A204.1 (cell line): ENCODE measurements at regions not wholly inside any gene's neighbourhood (a gene's known extent, or its start where the extent isn't known, plus 50 kb on each side); places are given as distances from the start of the nearest gene placed in this dataset.

ENCODE experiments used
- FAIRE-seq: peaks from 2 replicates; lab custom pipeline; 2012; peaks lifted over from hg19 to GRCh38; lab: Jason Lieb, UNC

DNA sequence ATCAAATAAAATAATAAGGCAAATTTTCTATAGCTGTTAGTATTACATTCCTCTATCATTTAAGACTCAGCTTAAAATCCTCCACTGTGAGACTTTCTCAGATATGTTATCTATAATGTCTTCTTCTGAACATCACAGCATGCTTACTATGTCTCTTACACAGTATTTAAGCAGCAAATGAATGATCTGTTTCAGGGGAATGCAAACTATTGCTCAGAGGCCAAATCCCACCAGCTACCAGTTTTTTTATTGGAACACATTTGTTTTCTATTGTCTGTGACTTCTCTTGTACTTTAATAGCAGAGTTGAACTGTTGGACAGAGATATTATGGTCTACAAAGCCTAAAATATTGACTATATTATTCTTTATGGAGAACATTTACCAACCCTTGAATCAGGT, 59.6 kb downstream of the C3orf38 start:
- no peak for FAIRE-seq

DNA sequence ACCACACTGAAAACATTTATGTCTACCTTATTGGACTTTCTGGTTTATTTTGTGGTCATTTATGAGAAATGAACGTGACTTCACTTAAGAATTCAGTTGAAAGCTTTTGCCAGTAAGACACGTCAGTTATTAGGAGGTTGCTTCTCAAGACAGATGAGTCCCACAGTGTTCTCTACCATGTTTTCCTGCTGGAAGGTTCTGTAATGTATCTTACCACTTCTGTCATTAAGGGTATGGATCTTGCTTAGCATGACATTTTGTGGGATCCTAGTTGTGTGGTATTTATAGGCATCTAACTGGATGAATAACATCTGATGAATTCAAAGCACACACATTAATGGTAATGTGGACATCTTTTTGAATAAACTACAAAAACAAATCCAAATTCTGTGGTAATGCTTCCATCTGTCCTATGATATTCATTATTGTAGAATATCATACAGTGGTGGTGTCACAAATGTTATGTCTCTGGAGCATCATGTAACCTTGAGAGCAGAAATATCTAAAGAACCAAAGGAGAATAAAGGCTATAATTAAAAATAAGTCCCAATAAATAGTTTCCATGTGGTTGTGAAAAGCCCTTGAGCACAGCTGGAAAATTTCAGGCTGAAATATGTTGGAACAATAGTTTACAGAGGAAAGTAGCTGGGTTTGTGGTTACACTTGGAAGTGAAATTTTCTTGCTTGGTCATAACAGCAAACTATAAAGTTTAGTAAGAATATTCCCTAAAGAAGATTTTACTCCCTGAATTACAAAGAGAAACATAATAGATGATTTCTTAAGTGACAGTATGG, 61.5 kb downstream of the C3orf38 start:
- no peak for FAIRE-seq

DNA sequence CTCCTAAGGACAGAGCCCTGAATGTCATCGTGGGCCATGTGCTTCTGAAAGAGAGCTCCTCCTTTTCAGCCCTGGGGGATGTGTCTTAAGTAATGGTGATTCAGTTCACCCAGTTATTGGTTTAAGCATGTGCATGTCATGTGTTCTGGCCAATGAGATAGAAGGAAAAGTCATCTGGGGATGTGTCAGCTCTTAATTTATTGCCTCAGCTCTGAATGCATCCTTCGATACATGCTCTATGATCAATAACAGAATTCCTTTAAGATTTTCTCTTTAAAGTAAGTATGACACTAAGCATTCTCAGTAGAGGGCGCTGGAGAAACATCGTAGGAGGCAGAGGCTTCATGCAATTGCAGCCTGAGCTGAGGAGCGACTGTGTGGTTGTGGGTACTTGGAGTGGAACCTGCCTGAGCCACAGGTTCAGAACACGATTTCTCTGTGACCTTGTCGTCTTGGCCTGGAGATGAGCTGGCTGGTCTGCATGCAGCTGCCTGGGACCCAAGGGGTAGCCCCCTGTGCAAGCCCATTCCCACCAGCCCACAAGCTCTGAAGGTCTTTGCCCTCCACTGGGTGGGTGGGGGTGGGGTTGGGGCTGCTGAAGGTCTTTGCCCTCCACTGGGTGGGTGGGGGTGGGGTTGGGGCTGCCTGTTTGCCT, 69.5 kb downstream of the C3orf38 start:
- FAIRE-seq = peak; percentile 70

DNA sequence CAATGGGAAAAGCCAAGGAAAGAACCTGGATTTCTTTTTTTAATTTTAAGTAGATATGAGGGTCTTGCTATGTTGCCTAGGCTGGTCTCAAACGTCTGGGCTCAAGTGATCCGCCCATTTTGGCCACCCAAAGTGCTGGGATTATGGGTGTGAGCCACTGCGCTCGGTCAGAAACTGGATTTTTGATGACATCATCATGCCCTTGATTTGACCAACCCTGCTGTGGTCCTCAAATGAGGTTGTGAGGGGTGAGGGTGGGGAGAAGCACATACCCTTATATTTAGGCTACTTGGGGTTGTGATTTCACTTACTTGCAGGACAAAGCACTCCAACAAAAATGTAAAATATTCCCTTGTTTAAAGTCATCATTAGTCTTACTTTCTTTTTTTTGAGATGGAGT, 70.4 kb downstream of the C3orf38 start:
- no peak for FAIRE-seq

DNA sequence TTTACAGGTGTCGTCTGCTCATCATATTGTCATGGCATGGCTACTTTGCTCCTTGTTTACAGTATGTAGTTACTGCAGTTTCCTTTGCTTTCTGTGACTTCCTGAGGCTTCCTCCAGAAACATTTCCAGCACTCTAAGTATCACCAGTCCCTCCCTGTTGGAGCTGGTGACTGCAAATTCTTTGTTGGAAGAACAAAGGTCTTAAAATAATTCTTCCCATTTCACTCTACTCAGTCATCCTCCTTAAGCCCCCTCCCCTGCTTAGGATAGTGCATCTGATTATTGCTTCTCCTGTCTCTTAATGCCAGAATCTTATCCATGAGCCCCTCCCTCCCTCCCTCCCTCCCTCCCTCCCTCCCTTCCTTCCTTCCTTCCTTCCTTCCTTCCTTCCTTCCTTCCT, 72.0 kb downstream of the C3orf38 start:
- no peak for FAIRE-seq

DNA sequence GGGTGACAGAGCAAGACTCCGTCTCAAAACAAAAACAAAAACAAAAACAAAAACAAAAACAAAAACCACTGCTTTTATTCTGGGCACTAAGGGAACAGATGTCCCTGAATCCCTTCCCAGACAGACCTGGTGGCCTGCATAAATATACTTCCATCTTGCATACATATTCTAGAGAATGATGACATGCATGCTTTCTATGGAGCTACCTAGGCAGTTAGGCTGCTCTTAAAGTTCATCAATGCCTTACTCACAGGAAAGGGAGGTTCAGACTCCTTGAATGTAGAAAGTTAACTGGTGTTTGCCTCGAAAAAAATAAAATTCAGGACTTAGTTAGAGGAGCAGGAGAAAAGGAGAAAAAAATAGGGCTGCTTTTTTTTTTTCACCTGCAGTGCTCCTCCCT, 72.6 kb downstream of the C3orf38 start:
- no peak for FAIRE-seq

DNA sequence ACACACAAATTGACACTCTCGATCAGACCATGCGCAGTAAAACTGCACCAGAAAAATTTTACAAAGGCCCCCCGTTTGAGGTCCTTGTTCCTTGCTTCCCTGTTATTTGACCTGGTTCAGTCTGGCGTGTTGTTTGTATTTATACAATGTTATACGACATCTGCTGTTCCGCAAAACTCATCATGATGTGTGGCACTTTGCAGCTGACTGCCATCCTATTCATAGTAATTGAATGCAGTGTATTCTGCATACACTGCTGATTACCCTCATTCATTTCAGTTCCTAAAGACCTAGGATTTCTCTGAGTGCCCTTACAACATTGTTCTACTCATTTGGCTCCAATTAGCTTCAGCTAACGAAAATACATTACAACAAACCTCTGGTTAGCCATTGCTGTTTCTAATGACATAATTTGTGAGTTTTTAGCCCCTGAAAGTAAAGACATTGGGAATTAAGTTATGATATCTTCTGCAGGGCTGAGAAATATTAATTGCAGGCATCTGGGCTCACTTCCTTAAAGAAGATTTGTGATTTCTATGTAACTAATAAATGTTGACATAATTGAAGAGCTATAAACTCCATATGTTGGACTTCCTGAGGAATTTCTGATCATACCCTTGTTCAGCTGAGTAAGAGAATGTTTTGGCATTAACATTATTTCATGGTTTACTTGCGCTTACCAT, 75.7 kb downstream of the C3orf38 start:
- FAIRE-seq = no peak

DNA sequence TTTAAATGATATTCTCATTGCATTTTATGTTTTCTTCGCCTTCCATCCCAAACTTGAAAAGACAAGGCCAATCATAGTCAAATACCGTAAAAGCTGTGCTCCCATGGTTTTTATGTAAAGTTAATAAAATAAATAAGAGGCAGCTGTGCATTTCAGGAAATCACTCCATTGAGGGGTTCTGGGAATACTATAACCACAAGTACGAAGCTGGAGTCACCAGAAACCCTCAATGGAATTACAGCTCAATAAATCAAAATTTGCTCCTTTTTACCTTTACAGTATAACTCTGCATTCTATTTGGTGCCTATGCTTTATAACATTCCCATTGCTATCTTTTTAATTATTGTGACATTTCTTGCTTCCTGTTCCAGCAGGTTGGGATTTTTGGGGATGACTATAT, 77.2 kb downstream of the C3orf38 start:
- FAIRE-seq = no peak

DNA sequence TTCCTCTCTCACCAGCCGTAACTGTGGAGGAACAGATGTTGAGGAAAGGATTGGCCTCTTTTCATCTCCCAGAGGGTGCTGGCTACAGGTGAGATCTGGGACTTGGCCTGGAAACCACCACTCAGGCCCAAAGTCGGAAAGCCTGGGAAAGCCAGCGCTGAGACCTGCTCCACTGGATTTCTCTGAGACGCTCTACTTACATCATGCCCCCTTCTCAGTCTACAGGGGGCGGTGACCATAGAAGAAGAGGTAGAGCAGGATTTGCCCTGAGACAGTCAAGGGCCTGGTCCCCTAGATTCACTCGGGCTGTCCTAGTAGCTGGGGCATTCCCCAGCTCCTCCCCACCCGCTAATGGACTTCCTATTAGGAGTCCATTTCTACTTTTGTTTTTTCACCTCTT, 80.9 kb downstream of the C3orf38 start:
- no peak for FAIRE-seq

DNA sequence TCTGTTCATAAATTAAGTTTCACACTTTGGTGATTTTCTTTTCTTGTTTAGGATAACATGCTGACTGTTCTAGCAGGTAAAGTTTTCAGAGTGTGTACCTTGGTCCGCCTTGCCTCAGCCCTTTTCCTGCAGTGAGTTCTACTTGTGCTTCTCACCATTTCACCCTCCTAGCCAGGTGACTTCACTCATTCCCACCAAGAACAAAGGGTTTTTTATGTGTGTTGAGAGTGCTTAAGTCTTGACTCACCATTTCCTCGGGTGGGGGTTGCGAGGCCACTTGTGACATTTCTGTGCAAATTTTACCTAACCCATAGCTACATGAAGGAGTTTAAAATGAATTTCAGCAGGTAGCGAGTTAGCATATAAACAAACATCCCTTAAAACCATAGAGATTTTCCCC, 81.4 kb downstream of the C3orf38 start:
- no peak for FAIRE-seq

DNA sequence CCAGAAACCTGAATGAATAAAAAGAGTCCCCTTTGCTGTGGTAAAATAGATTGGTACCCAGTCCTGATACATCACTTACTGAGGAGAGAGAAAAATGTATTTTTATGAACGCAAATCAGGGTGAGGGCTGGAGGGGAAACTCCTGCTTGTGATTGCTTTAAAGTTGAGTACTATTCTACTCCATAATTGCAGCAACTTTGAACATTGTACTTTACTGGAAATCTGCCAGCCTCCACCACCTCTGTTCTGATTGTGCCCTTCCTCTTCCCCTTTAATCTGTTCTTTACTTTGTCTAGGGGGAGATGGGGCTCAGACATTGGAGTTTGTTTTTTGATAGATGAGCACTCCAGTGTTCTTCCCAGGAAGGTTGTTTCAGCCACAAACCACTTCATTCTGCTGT, 81.9 kb downstream of the C3orf38 start:
- FAIRE-seq = no peak

DNA sequence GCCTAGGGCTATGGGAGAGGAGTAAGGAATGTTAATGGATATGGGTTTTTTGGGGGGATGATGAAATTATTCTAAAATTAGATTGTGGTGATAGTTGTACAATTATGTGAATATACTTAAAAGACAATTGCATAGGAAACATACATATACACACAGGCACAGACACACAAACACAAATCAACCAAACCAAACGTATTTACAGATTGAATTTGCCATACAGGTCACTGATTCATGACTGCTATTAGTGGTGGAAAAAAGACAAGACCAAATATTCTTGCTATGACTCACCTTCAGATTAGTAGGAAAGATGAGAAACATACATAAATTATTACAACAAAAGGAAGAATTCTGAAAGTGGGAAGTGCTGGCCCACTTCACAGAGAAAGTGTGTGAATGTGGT, 85.3 kb downstream of the C3orf38 start:
- no peak for FAIRE-seq

DNA sequence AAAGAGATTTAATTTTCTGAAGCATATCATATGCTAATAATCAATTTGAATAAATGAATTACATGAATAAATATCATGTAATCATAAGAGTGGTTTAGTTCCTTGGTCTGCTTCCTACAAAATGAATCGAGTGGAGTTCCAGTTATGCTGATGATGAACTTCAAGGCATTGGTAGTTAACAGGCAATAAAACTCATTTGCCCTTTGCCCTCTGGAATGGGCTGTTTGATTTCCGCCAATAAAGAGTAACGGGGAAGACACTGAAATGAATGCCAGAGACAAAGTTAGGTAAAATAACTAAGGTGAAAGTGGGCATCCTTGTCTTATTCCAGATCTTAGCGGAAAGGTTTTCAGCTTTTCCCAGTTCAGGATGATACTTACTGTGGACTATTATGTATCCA, 90.1 kb downstream of the C3orf38 start:
- FAIRE-seq = no peak

DNA sequence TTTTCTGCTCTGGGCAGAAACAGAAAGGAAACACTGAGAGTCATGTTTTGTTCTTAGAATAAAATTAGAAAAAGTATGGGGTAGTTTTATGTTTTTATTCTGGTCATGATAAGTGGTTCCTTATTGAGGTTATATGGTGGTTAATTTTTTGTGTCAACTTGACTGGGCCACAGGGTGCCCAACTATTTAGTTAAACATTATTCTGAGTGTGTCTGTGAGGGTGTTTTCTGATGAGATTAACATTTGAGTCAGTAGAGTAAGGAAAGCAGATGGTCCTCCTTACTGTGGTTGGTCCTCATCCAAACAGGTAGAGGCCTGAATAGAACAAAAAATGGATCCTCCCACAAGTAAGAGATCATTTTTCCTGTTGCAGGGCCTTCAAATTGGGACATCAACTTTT, 98.9 kb downstream of the C3orf38 start:
- FAIRE-seq = no peak

DNA sequence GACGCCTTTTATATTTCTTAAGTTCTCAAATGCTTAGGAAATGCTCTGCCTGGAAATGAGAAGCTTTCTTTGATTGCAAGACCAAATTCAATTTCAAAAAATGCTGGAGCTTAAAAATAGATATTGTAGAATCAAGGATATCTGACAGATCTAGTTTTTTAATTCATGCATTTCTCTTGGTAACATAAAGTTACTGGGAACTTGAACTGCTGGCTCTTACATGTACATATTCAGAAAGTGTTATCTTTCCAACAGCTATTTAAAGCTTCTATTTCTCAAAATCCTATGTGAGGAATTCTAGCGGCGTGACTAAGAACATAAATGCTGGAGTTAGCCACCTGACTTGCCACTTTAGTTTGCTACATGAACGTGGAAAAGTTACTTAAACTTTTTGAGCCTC, 109.3 kb downstream of the C3orf38 start:
- no peak for FAIRE-seq

DNA sequence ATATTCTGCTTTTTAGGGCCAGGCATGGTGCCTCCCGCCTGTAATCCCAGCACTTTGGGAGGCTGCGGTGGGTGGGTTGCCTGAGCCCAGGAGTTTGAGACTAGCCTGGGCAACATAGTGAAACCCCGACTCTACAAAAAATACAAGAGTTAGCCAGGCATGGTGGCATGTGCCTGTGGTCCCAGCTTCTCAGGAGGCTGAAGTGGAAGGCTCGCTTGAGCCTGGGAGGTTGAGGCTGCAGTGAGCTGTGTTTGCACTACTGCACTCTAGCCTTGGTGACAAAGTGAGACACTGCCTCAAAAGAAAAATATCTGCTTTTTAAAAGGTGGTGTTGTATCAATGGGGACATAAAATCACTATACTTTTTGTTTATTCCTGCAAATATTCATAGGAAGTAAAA, 112.8 kb downstream of the C3orf38 start:
- no peak for FAIRE-seq

DNA sequence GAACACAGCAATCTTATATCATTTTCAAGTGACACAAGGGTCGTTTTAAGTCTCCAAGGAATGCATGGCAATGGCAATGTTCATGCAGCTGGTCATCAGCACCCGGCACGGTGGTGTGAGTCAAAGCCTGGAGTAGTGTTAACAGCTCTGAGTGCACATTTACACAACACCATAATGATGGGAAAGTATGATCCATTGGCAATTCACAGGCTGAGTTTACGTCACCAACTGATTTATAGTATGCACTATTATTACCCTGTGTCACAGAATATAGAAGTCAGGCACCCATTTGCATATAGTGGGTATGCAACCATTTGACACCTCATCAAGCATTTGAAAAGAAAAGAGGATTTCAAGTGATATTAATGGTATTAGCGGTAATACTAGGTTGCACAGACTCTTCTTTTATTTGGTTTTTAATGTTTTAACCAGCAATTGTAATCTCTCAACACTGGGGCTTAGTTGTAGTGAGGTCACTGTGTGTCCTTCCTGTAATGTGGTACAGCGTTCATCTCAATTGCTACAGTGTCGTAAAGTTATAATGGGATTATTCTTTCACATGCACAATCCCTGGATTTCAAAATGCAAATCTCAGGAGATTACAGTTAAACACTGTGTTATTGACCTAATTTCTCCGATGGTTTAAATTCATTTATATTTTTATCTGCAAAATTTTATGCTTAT, 113.8 kb downstream of the C3orf38 start:
- FAIRE-seq = no peak

DNA sequence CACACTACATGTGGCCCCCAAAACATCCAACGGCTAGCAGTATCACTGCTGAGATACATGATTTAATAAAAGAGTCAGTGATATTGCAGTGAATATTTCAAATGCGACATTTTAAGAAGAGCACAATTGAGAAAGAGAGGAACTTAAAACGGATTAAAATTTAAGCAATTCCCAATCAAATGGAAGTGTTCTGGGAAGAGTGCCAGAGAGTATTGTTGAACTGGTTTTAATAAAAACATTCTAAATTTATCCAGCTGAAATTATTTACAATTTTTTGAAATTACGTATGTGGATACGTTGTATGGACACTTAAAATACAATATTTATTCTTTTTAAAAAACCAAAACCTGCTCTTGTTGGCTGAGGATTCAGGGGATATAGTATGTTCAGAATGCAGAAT, 117.7 kb downstream of the C3orf38 start:
- no peak for FAIRE-seq

DNA sequence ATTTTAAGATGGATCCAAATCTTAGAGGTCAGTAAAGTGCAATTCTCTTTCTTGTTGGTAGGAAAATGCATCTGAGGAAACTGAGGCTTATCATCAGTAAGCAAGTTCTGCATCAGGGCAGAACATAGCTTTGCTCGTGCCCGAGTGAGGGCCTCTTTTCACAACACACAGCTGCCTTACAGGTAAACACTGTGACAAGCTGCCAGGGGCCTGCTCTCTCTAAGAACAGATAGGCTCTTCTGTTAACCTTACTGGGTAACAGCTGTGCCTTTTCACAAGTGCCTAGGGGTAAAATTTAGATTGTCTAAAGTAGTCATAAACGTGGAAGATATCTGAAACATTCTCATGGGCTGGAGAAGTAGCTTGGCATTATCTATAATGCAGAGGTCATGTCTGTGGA, 118.1 kb downstream of the C3orf38 start:
- no peak for FAIRE-seq

DNA sequence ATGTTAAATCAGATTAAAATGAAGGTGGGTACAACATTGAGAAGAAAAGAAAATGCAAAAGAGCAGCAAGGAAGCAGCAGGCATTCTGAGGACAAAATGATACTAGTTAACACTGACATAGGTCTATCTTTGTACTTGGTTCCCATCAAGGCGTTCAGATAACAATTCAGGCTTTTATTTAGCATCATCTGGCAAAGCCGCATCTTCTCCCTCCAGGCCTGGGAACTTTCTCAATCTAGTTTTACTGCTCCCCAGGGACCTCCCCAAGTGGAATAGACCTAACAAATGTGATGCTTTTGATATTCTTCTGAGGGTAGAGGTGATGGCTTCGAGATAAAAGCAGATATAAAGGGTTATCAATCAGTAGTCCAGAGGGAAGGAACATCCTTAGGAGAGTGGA, 130.6 kb downstream of the C3orf38 start:
- no peak for FAIRE-seq

DNA sequence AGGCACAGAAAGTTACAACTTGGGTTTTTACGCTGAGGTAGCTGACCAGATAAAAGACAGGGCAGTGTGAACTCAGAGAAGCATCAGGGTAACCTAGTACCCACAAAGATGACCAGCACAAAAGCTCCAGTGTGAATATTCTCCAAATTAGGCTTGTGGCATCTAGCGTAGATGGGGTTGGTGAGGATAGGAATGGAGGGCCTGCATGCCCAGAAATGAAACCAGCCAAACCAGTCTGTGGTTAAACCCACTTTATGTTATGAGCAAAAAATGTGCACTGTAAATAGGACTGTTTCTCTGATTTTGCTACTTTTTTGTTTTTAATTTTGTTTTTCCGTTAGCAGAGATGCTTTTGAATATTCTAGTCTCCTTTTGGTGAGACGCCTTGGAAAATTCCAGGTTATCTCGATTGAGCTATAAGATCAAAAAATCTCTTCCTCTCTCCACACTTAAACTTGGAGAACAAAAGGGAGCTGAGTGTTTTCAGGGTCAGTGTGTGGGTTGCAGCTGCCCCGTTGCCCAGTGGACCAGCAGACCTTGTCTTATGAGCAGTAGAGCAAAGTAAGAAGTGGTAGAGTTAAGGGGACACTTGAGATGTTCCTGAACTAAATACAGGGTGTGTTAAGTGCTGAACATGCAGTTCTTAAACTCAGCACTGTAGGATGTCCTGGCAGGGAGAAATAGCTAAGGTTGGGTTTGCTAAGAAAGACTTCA, 132.9 kb downstream of the C3orf38 start:
- no peak for FAIRE-seq

DNA sequence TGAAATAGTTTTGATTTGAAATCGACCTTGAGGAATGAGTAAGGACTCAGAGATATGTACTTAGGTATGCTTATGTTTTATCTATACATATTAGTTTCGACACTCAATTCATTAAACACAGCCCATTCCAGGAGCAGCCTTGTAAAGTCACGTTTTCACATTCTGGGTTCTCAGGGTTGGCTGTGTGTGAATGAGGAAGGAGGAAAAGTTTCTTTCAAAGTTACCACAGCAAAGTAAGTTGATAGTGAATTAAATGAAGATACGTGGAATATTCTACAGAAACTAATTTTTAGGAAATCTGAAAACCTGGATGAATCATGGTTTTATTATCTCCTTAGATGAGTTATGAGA, 133.5 kb downstream of the C3orf38 start:
- FAIRE-seq = no peak

DNA sequence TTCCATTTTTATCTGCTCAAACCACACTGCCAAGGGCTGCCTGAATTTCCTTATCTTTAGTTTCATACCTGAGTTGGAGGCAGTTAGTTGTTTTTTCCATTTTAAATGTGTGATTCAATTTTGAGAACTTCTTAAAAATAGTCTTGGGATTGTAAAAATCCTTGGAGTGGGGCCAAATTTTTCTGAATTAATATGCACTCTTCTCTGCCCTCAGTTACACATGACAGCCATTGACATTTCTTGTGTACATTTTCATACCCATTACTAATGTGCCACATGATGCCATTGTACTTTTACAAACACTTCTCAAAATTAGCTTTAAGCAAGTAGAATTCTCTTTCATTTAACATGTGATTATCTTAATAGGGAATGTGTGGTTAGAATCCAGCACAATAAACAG, 141.7 kb downstream of the C3orf38 start:
- no peak for FAIRE-seq
